HFFc6 (cell line): ENCODE measurements at regions not wholly inside any gene's neighbourhood (a gene's known extent, or its start where the extent isn't known, plus 50 kb on each side); places are given as distances from the start of the nearest gene placed in this dataset.

Source experiments
- DNase-seq: peaks from one replicate; pipeline ENCODE4 v3.0.0-alpha.2; 2018
- H3K27ac Mint-ChIP-seq: 2 replicates; pipeline ENCODE4 v1.8.0; 2020; ENCODE audit warnings: mild to moderate bottlenecking, mixed read lengths
- H3K27me3 Mint-ChIP-seq: 2 replicates; pipeline ENCODE4 v1.8.0; 2021; ENCODE audit warnings: mild to moderate bottlenecking, moderate library complexity, mixed read lengths; ENCODE audit not compliant: insufficient read depth
- H3K36me3 Mint-ChIP-seq: 2 replicates; pipeline ENCODE4 v1.8.0; 2021; ENCODE audit warnings: low read depth, mixed read lengths
- H3K4me1 Mint-ChIP-seq: 2 replicates; pipeline ENCODE4 v1.8.0; 2020; ENCODE audit warnings: low read depth, mixed read lengths
- H3K4me3 Mint-ChIP-seq: 2 replicates; pipeline ENCODE4 v1.8.0; 2020; ENCODE audit warnings: mild to moderate bottlenecking, moderate library complexity, mixed read lengths
- H3K9me3 Mint-ChIP-seq: 2 replicates; pipeline ENCODE4 v1.8.0; 2020; ENCODE audit warnings: mild to moderate bottlenecking, mixed read lengths
- TF ChIP-seq, protein P1 (sequence below): fragments of 200-600 bp; sonication (generic); IDR thresholded peaks from 2 replicates; pipeline ENCODE4 v1.5.0; 2021; ENCODE audit warnings: antibody characterized with exemption, mild to moderate bottlenecking

DNA sequence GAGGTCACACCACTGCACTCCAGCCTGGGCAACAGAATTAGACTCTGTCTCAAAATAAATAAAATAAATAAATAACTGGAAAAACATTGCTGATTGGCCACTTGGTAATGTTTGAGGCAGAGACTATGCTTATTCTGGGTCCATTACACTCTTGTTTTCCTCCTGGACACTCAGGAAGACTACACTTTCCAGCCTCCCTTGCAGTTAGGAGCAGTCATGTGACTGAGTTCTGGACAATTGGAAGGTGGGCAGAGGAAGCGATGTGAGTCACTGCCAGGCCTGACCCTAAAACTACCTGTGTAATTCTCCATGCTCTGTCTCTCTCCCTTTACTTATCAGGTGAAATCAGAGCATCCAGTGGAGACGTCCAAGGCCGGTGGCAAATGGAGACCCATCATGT is 74.4 kb downstream of the VCPKMT start:
- H3K4me1 Mint-ChIP-seq = peaks cover 69% of the 10 kb centered on the region
- peaks cover 4% of the 10 kb centered on the region for H3K36me3 Mint-ChIP-seq
- no peak overlapping the region for H3K4me3 Mint-ChIP-seq
- peaks cover 3% of the 10 kb centered on the region for H3K27me3 Mint-ChIP-seq
- TF ChIP-seq, protein P1, sequence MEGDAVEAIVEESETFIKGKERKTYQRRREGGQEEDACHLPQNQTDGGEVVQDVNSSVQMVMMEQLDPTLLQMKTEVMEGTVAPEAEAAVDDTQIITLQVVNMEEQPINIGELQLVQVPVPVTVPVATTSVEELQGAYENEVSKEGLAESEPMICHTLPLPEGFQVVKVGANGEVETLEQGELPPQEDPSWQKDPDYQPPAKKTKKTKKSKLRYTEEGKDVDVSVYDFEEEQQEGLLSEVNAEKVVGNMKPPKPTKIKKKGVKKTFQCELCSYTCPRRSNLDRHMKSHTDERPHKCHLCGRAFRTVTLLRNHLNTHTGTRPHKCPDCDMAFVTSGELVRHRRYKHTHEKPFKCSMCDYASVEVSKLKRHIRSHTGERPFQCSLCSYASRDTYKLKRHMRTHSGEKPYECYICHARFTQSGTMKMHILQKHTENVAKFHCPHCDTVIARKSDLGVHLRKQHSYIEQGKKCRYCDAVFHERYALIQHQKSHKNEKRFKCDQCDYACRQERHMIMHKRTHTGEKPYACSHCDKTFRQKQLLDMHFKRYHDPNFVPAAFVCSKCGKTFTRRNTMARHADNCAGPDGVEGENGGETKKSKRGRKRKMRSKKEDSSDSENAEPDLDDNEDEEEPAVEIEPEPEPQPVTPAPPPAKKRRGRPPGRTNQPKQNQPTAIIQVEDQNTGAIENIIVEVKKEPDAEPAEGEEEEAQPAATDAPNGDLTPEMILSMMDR = no peak
- DNase-seq = no peak
- peaks cover 3% of the 10 kb centered on the region; the same call in 1 of the 2 replicates for H3K9me3 Mint-ChIP-seq
- H3K27ac Mint-ChIP-seq = no peak overlapping the region

DNA sequence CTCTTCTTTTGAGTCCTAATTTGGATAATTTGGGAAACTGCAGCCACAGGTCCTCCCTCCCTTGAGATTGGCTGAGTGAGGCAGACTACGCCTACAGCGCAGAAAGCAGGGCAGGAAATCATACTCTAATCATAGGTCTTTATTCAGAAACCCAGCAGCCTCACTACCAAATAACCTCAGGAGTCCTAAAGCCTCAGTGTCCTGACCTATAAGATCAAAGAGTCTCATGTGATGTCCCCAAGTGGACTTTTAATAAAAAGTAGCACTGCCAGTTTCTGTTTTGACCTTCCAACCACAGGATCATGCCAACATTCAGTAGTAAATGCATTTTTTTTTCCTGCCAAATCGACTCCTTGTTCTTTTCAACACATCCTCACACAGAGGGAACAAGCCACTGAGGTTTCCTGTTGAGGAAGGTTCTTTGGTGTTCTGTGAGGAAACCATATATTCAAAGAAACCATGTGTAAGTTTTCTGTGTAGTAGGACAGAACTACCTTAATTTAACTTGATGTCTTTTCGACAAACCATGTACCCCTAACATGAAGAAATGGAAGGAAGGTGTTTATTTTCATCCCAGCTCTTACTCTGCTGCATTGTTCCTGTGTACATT is 72.2 kb downstream of the VCPKMT start:
- peaks cover under 1% of the 10 kb centered on the region for H3K36me3 Mint-ChIP-seq
- H3K4me3 Mint-ChIP-seq = no peak overlapping the region
- TF ChIP-seq, protein P1 = no peak
- H3K27ac Mint-ChIP-seq = peak overlapping the region; percentile 94
- no peaks in the 10 kb centered on the region; the same call in 1 of the 2 replicates for H3K27me3 Mint-ChIP-seq
- H3K9me3 Mint-ChIP-seq = peaks cover under 1% of the 10 kb centered on the region; the same call in 1 of the 2 replicates
- no peak for DNase-seq
- peaks cover 47% of the 10 kb centered on the region for H3K4me1 Mint-ChIP-seq

DNA sequence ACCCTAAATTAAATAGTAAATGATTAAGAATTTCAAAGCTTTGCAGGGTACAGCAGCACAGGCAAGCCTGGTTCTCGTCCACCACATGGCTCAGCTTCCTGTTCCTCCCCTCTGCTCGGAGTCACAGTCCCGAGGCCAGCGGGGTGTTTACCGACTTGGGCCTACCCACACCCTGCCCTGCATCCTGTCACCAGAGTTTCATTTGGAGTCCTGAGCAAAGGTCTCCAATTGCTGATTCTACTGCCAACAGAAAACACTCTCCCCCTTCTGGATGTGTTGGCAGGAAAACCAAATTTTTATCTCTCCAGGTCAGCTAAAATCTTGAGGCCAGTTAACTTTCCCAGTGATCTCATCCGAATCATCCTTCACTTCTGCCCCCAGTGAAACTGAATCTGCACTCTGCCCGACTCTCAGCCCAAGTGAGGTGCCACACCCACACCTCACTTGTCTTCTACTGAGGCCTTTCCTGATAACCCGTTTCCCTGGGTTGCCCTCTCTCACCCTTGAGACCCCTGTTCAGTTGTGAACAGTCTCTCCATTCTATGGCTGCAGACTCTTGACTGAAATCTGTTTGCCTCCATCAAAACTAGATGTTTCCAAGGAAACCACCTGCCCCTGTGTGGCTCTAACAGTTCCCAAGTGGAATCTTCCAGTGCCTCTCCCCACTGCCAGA is 71.2 kb downstream of the VCPKMT start:
- peak overlapping the region; percentile 23; the same call in 1 of the 2 replicates for H3K4me3 Mint-ChIP-seq
- H3K4me1 Mint-ChIP-seq = peaks cover 39% of the 10 kb centered on the region
- H3K27ac Mint-ChIP-seq = peak overlapping the region; percentile 94
- TF ChIP-seq, protein P1 = peak; percentile 38; the same call in 1 of the 2 replicates
- no peaks in the 10 kb centered on the region for H3K9me3 Mint-ChIP-seq
- no peaks in the 10 kb centered on the region; the same call in 1 of the 2 replicates for H3K27me3 Mint-ChIP-seq
- peak; percentile 86 for DNase-seq
- no peaks in the 10 kb centered on the region for H3K36me3 Mint-ChIP-seq

DNA sequence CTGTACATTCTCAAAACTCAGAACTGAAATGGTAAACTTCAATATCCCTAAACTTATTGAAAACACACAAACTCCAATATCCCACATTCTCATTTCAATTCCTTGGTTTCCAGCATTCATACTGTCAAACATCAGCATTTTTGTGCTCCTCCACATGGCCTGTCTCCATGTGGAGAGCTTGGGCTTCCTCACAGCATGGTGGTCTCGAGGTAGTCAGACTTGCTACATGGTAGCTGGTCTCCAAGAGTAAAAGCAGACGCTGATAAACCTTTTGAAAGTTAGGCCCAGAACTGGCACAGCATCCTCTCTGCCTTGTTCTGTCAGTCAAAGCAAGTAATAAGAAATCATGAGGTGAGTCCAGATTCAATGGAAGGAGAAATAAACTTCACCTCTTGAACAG is 70.5 kb downstream of the VCPKMT start:
- Mint-ChIP-seq H3K9me3 (no peaks in the 10 kb centered on the region), H3K4me3 (no peak overlapping the region), H3K4me1 (peaks cover 37% of the 10 kb centered on the region), H3K36me3 (no peaks in the 10 kb centered on the region), H3K27ac (peak overlapping the region; percentile 94), H3K27me3 (peaks cover 1% of the 10 kb centered on the region; the same call in 1 of the 2 replicates)
- DNase-seq = no peak
- TF ChIP-seq, protein P1 = no peak

DNA sequence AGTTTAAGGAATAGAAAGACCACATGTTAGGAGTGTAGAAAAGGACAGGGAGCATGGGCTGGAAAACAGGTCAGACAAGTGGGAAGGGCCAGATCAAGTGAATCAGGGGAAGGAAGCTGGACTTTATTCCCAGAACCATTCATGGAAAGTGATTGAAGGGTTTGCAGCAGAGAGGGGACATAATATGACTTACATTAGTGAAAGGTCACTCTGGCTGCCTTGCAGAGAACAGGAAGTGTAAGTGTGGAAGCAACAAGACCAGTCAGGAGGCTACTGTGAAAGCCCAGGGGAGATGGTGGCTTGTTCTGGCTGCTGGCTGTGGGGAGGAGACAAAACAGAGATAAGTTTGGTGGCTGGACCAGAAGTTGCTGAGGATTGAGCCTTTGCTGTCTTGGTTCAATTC is 69.1 kb downstream of the VCPKMT start:
- Mint-ChIP-seq H3K4me3 (no peak overlapping the region), H3K36me3 (no peaks in the 10 kb centered on the region), H3K9me3 (no peaks in the 10 kb centered on the region), H3K27me3 (peaks cover 1% of the 10 kb centered on the region), H3K27ac (no peak overlapping the region), H3K4me1 (peaks cover 41% of the 10 kb centered on the region)
- no peak for DNase-seq
- TF ChIP-seq, protein P1 = no peak
